ENCODE measurements at regions not wholly inside any gene's neighbourhood (a gene's known extent, or its start where the extent isn't known, plus 50 kb on each side); places are given as distances from the start of the nearest gene placed in this dataset.
A peak's percentile ranks its signal among the peaks of the same experiment; 100 is the strongest.

GRCh38 chr11:109526061-109526460, 104.1 kb downstream of the C11orf87 start:
- no peaks in the 10 kb centered on the region for H3K27me3 Mint-ChIP-seq (ENCODE audit: unreplicated experiment)
- H3K4me1 Mint-ChIP-seq (ENCODE audit: unreplicated experiment), result peaks cover 16% of the 10 kb centered on the region
- TF ChIP-seq, protein P1, sequence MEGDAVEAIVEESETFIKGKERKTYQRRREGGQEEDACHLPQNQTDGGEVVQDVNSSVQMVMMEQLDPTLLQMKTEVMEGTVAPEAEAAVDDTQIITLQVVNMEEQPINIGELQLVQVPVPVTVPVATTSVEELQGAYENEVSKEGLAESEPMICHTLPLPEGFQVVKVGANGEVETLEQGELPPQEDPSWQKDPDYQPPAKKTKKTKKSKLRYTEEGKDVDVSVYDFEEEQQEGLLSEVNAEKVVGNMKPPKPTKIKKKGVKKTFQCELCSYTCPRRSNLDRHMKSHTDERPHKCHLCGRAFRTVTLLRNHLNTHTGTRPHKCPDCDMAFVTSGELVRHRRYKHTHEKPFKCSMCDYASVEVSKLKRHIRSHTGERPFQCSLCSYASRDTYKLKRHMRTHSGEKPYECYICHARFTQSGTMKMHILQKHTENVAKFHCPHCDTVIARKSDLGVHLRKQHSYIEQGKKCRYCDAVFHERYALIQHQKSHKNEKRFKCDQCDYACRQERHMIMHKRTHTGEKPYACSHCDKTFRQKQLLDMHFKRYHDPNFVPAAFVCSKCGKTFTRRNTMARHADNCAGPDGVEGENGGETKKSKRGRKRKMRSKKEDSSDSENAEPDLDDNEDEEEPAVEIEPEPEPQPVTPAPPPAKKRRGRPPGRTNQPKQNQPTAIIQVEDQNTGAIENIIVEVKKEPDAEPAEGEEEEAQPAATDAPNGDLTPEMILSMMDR (IDR thresholded peaks at IDR 0.05), result no peak
- no peaks in the 10 kb centered on the region for H3K36me3 Mint-ChIP-seq (ENCODE audit: unreplicated experiment)
- H3K9me3 Mint-ChIP-seq (ENCODE audit: unreplicated experiment), result no peaks in the 10 kb centered on the region
- H3K27ac Mint-ChIP-seq (ENCODE audit: unreplicated experiment), result no peak overlapping the region
- H3K4me3 Mint-ChIP-seq (ENCODE audit: unreplicated experiment), result no peak overlapping the region
- no peak for DNase-seq (ENCODE audit: extremely low spot score, unreplicated experiment)

DNA sequence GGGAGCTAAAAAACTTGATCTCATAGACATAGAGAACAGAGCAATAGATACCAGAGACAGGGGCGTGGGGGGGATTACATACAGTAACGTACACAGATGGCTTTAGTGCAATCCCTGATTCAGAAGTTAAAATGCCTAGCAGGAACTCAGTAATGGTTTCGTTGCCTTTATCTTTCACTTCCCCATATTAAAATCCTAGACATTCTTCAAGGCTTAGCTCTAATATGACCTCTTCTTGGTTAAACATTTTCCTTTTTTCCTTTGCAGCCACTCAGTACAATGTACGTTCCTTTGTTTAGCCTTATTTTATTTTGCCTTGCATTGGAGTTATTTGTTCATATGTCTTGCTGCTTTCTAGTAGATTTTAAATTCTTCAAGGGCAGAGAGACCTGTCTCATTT, 104.9 kb downstream of the C11orf87 start:
- Mint-ChIP-seq H3K4me3 (ENCODE audit: unreplicated experiment) (no peak overlapping the region), H3K9me3 (ENCODE audit: unreplicated experiment) (no peaks in the 10 kb centered on the region), H3K27ac (ENCODE audit: unreplicated experiment) (peak overlapping the region; percentile 17), H3K27me3 (ENCODE audit: unreplicated experiment) (no peaks in the 10 kb centered on the region), H3K4me1 (ENCODE audit: unreplicated experiment) (peaks cover 16% of the 10 kb centered on the region), H3K36me3 (ENCODE audit: unreplicated experiment) (no peaks in the 10 kb centered on the region)
- no peak for DNase-seq (ENCODE audit: extremely low spot score, unreplicated experiment)
- TF ChIP-seq, protein P1 (IDR thresholded peaks at IDR 0.05), result no peak

DNA sequence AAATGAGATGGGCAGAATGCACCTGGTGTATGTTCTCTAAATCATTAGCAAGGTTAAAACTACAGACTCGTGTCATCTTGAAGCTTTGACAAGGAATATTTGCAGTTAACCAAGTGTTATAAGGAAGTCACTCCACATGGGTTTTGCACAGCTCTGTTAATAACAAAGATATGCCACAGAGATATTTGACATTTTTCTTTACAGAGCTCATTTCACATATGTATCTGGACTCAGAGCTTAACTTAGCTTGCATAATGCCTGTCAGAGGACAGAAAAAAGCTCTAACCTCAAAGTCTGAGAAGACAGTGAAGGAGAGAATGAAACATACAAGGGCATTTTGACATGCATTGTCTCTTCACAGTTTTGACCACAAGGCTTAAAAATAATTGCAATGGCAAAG, 105.5 kb downstream of the C11orf87 start:
- peaks cover 16% of the 10 kb centered on the region for H3K4me1 Mint-ChIP-seq (ENCODE audit: unreplicated experiment)
- no peak for DNase-seq (ENCODE audit: extremely low spot score, unreplicated experiment)
- no peaks in the 10 kb centered on the region for H3K9me3 Mint-ChIP-seq (ENCODE audit: unreplicated experiment)
- H3K4me3 Mint-ChIP-seq (ENCODE audit: unreplicated experiment), result no peak overlapping the region
- no peaks in the 10 kb centered on the region for H3K27me3 Mint-ChIP-seq (ENCODE audit: unreplicated experiment)
- TF ChIP-seq, protein P1 (IDR thresholded peaks at IDR 0.05), result no peak
- H3K27ac Mint-ChIP-seq (ENCODE audit: unreplicated experiment), result peak overlapping the region; percentile 17
- no peaks in the 10 kb centered on the region for H3K36me3 Mint-ChIP-seq (ENCODE audit: unreplicated experiment)

DNA sequence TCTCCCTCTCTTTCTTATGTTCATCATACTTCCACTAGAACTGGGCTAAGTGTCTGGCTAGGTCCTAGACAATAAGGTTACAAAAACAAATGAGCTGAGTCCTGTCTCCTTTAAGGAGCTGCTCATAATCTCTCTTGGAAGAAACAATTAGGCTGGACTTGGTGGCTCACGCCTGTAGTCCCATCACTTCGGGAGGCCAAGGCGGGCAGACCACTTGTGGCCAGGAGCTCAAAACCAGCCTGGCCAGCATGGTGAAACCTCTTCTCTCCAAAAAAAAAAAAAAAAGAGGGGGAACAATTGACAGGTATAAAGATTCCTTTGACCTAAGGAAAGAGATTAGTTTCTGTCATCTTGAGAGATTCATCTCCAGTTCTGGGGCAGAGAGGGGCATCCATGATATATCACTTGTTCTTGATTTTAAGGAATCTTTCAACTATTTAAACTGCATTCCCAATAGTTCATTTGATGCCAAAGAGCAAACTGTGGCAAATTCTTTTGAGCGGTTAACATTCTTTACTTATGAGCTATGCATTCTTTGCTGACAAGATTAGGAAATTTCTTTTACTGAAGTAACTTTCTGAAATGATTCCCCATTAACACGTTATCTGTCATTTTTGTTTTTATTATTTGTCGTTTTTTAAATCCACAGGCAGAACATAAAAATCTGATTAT, 125.5 kb downstream of the C11orf87 start:
- no peaks in the 10 kb centered on the region for H3K27me3 Mint-ChIP-seq (ENCODE audit: unreplicated experiment)
- peak overlapping the region; percentile 87 for H3K27ac Mint-ChIP-seq (ENCODE audit: unreplicated experiment)
- H3K36me3 Mint-ChIP-seq (ENCODE audit: unreplicated experiment), result peaks cover 12% of the 10 kb centered on the region
- H3K4me3 Mint-ChIP-seq (ENCODE audit: unreplicated experiment), result no peak overlapping the region
- H3K4me1 Mint-ChIP-seq (ENCODE audit: unreplicated experiment), result peaks cover 27% of the 10 kb centered on the region
- TF ChIP-seq, protein P1 (IDR thresholded peaks at IDR 0.05), result no peak
- no peak for DNase-seq (ENCODE audit: extremely low spot score, unreplicated experiment)
- peaks cover 15% of the 10 kb centered on the region for H3K9me3 Mint-ChIP-seq (ENCODE audit: unreplicated experiment)

DNA sequence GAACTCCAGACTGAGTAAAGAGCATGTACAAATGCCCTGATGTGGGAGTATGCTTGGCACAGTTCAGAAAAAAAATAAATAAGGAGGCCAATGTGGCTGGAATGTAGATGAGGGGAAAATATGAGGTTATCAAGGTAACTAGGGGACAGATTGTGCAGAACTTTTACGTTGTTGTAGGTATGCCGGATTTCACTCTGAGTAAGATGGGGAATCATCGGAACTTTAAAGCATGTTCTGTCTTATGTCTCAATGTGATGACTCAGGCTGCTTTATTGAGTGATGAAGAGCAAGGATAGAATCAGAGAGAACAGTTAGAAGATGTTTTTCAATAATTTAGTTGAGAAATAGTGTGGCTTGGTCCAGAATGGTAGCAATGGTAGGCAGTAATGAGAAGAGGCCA, 130.4 kb downstream of the C11orf87 start:
- Mint-ChIP-seq H3K9me3 (ENCODE audit: unreplicated experiment) (peaks cover 4% of the 10 kb centered on the region), H3K4me1 (ENCODE audit: unreplicated experiment) (peaks cover 17% of the 10 kb centered on the region), H3K27me3 (ENCODE audit: unreplicated experiment) (no peaks in the 10 kb centered on the region), H3K27ac (ENCODE audit: unreplicated experiment) (no peak overlapping the region), H3K36me3 (ENCODE audit: unreplicated experiment) (peaks cover 3% of the 10 kb centered on the region), H3K4me3 (ENCODE audit: unreplicated experiment) (no peak overlapping the region)
- DNase-seq (ENCODE audit: extremely low spot score, unreplicated experiment), result no peak
- TF ChIP-seq, protein P1 (IDR thresholded peaks at IDR 0.05), result no peak

Measured in osteocyte (in vitro differentiated cells).